Breast epithelium (tissue), 4 donors: ENCODE measurements at regions not wholly inside any gene's neighbourhood (a gene's known extent, or its start where the extent isn't known, plus 50 kb on each side); places are given as distances from the start of the nearest gene placed in this dataset.

Experiments
- DNase-seq, 2 donors: peaks; one replicate each; pipeline ENCODE4 v3.0.0-alpha.2; 2019; ENCODE audit warnings: low spot score in 2 of 2
- H3K27ac ChIP-seq, 2 donors: fragments of 200-600 bp; sonication (generic) in 1 of 2; one replicate each; pipeline ENCODE4 v1.5.1; 2016 to 2019; ENCODE audit warnings: mild to moderate bottlenecking in 1 of 2
- H3K27me3 ChIP-seq, 2 donors: fragments of 200-600 bp; sonication (generic) in 1 of 2; one replicate each; pipeline versions ENCODE4 v1.5.1 to v1.6.0; 2017 to 2019; ENCODE audit warnings: control low read depth in 1 of 2, mild to moderate bottlenecking in 1 of 2
- H3K36me3 ChIP-seq: fragments of 200-600 bp; one replicate; pipeline ENCODE4 v1.5.1; 2019
- H3K4me1 ChIP-seq, 2 donors: fragments of 200-600 bp; sonication (generic); one replicate each; pipeline ENCODE4 v1.5.1; 2016 to 2019; ENCODE audit warnings: control low read depth in 1 of 2
- H3K4me3 ChIP-seq, 3 donors: fragments of 200-600 bp; sonication (generic); 1 replicate in 2 of 3; 2 replicates in 1 of 3; pipeline ENCODE4 v1.5.1; 2016 to 2019; ENCODE audit warnings: mild to moderate bottlenecking in 3 of 3, moderate library complexity in 2 of 3
- H3K9me3 ChIP-seq, 2 donors: fragments of 200-600 bp; sonication (generic) in 1 of 2; one replicate each; pipeline ENCODE4 v1.5.1; 2016 to 2019; ENCODE audit warnings: control low read depth in 1 of 2
- CTCF ChIP-seq, 3 donors: fragments of 450-650 bp; IDR thresholded peaks; one replicate each; pipeline ENCODE4 v1.5.1; 2016 to 2017; ENCODE audit warnings: antibody characterized with exemption in 3 of 3, mild to moderate bottlenecking in 3 of 3, moderate library complexity in 3 of 3
- POLR2A ChIP-seq: fragments of 450-650 bp; IDR thresholded peaks from one replicate; pipeline ENCODE4 v1.6.1; 2016; ENCODE audit warnings: antibody characterized with exemption, mild to moderate bottlenecking, moderate library complexity
- POLR2AphosphoS5 ChIP-seq, 3 donors: sonication (generic); formaldehyde crosslinking; IDR thresholded peaks; one replicate each; pipeline ENCODE4 v1.6.1; 2017; ENCODE audit warnings: antibody characterized with exemption in 3 of 3
- intact Hi-C: fragments of 100-400 bp; cut with DNase I; formaldehyde crosslinking; loops from one replicate; pipeline ENCODE4 v1.15.1; 2023; ENCODE audit warnings: low total_unique reads

GRCh38 chr2:22929998-22930397, 455.0 kb upstream of the KLHL29 start:
- H3K4me1 ChIP-seq: no peaks in the 10 kb centered on the region
- no peak overlapping the region for H3K27ac ChIP-seq
- TF ChIP-seq POLR2A (no peak), CTCF (IDR thresholded peaks at IDR 0.05) (no peak), POLR2AphosphoS5 (IDR thresholded peaks at IDR 0.05) (no peak)
- DNase-seq: no peak
- H3K27me3 ChIP-seq: no peaks in the 10 kb centered on the region
- H3K4me3 ChIP-seq: no peak overlapping the region
- H3K36me3 ChIP-seq: no peaks in the 10 kb centered on the region
- intact Hi-C loops: no loop called here
- no peaks in the 10 kb centered on the region for H3K9me3 ChIP-seq

- H3K36me3 ChIP-seq: no peaks in the 10 kb centered on the region
- H3K4me3 ChIP-seq: no peak overlapping the region
- H3K27me3 ChIP-seq: no peaks in the 10 kb centered on the region
- no peak for TF ChIP-seq POLR2AphosphoS5 (IDR thresholded peaks at IDR 0.05)
- no peak for TF ChIP-seq POLR2A
- no peak for TF ChIP-seq CTCF (IDR thresholded peaks at IDR 0.05)
- no peak overlapping the region for H3K27ac ChIP-seq
- intact Hi-C loops: no loop called here
- no peaks in the 10 kb centered on the region for H3K4me1 ChIP-seq
- no peak for DNase-seq
- no peaks in the 10 kb centered on the region for H3K9me3 ChIP-seq
Measured at GRCh38 chr2:22930781-22931180, 454.2 kb upstream of the KLHL29 start.

GRCh38 chr2:22932288-22932687, 452.7 kb upstream of the KLHL29 start:
- intact Hi-C loops: no loop called here
- Histone ChIP-seq H3K4me1 (no peaks in the 10 kb centered on the region), H3K27ac (no peak overlapping the region), H3K4me3 (no peak overlapping the region), H3K9me3 (no peaks in the 10 kb centered on the region), H3K27me3 (no peaks in the 10 kb centered on the region), H3K36me3 (no peaks in the 10 kb centered on the region)
- TF ChIP-seq POLR2AphosphoS5 (IDR thresholded peaks at IDR 0.05): no peak
- no peak for TF ChIP-seq CTCF (IDR thresholded peaks at IDR 0.05)
- TF ChIP-seq POLR2A: no peak
- DNase-seq: no peak

- Histone ChIP-seq H3K4me3 (no peak overlapping the region), H3K36me3 (no peaks in the 10 kb centered on the region), H3K27me3 (no peaks in the 10 kb centered on the region), H3K9me3 (no peaks in the 10 kb centered on the region), H3K4me1 (no peaks in the 10 kb centered on the region), H3K27ac (no peak overlapping the region)
- intact Hi-C loops: no loop called here
- TF ChIP-seq CTCF (IDR thresholded peaks at IDR 0.05): no peak
- no peak for TF ChIP-seq POLR2A
- no peak for TF ChIP-seq POLR2AphosphoS5 (IDR thresholded peaks at IDR 0.05)
- DNase-seq: no peak
Measured at GRCh38 chr2:22934747-22935146, 450.2 kb upstream of the KLHL29 start.

- Histone ChIP-seq H3K27me3 (no peaks in the 10 kb centered on the region), H3K4me3 (no peak overlapping the region), H3K4me1 (no peaks in the 10 kb centered on the region), H3K9me3 (no peaks in the 10 kb centered on the region), H3K27ac (no peak overlapping the region), H3K36me3 (no peaks in the 10 kb centered on the region)
- DNase-seq: no peak
- intact Hi-C loops: no loop called here
- TF ChIP-seq POLR2A (no peak), POLR2AphosphoS5 (IDR thresholded peaks at IDR 0.05) (no peak), CTCF (IDR thresholded peaks at IDR 0.05) (no peak)
Measured at GRCh38 chr2:22942441-22942840, 442.5 kb upstream of the KLHL29 start.
